ENCODE measurements at regions not wholly inside any gene's neighbourhood (a gene's known extent, or its start where the extent isn't known, plus 50 kb on each side); places are given as distances from the start of the nearest gene placed in this dataset.
"Not testable (repeated sequence)": the region's sequence is repeated elsewhere in the genome, so short reads cannot be mapped to it uniquely, and the experiment has no call there.

DNA sequence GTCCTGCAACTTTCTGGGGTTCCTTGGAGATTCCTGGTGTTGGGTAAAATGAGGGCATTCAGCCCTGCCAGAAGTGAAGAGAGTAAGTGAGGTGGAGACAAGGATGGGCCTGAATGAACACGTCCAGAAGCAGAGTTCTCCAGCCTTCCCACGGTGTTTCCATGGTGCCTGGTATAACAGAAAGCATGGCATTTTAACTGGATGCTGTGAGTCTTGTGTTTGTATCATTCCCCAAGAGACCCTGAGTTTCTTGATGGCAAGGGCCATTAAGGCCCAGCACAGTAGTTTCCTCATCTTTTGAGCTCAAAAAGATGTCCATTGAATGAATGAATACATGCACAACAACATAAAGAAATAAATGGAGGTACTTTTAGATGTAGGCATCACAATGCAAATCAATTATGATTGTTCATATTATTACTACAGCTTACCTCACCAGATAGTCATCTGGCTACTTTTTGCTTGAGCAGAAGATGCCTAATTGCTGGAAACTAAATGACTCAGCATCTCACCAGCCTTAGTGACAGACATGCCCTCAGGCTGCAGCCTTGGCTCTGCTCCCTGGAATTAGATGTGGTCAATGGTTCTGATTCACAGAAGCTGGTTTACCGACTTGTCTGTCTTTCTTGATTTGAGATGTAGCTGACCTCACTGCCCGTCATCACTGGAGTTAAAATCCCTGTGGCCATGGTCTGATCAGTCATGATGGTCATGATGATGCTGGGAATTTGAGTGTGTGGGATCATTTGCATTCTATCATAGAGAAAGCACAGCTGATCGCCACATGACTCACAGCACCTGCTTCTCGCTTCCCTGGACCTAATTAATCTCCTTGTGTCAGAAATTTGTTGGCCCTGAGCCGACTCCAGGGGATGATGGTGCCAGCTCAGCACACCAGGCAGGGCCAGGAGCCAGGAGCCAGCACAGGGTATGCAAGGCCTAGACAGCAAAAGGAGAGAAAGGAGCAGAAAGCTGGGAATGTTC lies 83.9 kb downstream of the CXCL12 start:
- FAIRE-seq, result no peak

DNA sequence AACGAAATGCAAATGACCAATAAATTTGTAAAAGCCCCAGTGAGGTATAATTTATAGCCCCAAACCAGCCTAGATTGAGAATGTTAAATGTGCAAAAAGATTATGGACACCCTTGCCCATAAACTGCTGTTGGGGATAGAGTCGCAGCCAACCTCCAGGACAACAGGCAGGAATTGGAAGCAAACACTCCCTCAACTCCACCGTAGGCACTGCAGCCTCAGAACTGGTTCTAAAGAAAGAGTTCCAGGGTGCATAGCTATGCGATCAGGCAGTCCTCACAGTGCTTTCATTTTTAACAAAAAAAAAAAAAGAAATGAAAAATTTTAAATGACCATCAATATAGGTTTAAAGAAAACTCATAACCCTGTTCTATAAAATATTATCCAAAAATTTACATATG lies 86.2 kb downstream of the CXCL12 start:
- no peak for FAIRE-seq

DNA sequence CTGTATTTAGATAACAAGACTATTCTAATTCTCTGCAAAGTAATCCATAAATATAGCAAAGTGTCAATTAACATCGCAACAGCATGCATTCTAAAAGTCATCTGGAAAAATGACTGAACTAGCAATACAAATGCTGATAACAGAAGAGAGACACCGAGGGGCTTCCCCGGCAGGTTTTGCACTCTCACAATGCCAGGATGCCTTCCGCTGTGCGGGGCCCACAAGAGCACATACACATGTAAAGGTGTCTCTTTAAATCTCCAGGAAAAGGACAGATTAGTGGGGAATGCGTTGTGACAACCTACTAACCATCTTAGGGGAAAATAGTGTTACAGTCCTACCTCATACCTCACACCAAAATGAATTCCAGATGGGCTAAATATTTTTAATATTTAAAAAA lies 86.9 kb downstream of the CXCL12 start:
- FAIRE-seq, result no peak

DNA sequence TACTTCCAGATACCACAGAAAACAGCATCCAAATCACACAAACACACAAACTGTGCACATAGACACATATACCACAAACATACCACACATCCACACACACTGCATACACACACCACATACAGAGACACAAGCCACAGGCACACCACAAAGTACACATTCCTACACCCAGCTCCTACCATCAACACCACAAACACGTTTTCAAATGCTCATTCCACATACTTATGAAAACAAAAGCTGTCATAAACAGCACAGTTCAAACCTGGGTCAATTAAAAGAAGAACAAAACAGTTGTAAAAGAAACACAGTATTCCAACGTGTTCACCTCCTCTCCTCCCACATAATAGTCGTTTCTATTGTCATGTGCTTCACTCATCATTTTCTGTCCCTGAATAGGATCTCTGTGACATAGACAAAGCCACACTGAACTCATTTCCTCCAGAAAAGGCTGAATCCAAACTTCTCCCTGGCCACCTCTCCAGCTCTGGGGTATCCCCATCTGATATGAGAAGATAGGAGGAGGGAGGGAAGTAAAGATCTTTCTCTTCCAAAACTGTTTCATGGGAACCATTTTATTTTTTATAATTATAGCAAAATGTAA lies 89.2 kb downstream of the CXCL12 start:
- peak; percentile 15 for FAIRE-seq

DNA sequence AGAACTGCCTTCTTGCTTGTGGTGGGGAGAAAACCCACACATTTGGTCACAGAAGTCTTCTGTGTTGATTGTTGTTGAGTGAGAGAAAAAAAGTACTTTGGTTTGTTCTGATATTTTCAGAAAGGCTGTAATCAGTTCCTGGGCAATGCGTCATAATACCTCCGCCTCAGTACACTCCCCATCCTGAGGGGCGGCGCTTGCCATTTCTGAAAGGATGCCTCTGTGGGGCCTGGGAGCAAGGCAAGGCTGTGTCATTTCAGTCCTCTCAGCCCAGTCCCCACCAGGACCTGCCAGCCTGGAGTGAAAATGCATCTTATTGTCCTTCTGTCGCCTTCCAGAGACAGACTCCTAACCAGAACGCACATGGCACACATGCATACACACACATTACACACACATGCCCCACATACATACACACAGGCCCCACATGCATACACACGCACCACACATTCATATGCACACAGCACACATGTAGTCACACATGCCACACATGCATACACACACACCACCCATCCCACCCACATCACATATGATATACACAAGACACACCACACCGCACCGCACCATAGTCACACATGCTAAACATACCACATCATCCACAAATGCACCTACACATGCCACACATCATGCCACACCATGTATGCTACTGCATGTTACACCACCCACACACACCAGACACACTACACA lies 90.0 kb downstream of the CXCL12 start:
- FAIRE-seq, result no peak

DNA sequence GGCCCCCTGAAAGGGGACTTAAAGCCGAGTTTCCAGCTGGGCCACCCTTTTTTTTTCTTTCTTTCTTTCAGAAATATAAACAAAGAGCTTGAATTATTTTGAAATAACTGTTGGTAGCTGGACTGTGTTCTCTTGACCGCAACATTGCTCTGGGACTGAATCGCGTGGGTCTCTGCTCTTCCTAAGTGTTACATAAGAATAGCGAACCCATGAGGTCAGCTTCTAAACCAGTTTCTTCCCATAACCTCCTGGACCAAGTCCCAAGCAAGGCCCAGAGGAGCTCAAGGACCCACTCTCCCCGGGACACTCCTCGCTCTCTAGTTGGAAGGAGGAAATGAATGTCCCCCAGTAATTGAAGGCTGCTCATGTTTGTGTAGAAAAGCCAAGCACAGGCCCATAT lies 91.1 kb downstream of the CXCL12 start:
- peak; percentile 63 for FAIRE-seq

DNA sequence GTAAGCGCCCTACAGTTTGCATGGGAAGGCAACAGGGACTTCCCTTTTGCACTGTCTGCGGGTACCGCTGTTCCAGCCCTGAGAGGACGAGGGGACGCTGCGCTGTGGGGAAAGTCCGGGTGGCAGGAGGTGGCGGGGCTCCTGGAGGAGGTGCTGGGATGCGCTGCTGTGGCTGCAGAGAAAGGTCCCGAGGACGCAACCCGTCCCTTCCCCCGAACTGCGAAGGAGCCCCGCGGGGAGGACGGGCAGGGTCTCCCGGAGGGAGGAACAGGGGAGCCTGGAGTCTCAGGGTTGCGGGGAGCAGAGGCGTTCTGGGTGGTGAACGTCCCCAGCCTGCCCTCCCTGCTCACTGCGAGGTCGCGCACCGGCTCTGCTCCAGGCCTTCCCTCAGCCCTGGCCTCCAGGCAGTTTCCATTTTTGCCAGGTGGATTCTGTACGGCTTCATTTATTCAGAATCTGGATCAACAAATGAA lies 91.6 kb downstream of the CXCL12 start:
- FAIRE-seq, result no peak

DNA sequence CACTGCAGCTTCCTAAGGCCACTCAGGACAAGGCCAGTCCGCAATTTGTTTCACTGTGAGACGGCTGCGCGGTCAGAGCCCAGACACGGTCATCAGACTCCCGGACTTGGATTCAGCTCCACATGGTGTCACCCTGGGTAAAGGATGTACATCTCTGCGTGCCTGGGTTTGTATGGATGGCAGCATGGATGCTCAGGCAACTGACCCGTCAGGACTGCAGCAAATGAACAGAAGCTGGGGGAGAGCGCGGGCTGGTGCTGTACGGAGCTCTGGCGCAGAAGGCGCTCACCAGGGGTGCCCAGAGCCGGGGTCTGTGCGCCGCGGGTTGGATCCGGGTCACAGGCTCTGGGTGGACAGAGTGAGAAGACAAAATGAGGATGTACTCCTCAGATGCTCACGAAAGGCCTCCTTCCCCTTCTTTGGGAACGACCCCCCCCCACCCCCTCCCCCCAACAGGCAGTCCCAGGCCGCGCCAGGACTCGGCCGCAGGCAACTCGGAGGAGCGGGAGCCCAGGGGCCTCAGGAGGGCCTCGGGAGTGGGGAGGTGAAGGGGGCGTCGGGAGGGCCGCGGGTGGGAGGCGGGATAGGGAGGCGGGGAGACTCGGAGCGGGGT lies 92.4 kb downstream of the CXCL12 start:
- FAIRE-seq, result no peak

DNA sequence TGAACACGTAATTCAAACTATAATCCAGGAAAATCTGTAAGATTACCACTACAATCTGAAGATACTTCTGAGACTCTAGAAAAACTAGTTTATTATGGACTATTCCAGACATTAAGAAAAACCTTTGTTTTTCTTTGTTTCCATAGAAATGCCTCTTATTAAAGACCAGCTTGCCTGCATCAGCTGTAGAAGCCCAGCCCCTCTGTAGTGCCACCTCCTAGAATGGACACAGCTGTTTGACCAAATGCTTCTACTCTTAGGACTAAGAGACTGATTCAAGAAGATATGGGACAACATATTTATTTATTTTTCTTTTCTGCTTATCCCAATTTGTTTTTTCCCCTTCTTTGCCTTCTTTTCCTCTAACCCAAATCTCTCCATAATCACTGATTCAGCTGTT lies 93.8 kb downstream of the CXCL12 start:
- FAIRE-seq, result no peak

DNA sequence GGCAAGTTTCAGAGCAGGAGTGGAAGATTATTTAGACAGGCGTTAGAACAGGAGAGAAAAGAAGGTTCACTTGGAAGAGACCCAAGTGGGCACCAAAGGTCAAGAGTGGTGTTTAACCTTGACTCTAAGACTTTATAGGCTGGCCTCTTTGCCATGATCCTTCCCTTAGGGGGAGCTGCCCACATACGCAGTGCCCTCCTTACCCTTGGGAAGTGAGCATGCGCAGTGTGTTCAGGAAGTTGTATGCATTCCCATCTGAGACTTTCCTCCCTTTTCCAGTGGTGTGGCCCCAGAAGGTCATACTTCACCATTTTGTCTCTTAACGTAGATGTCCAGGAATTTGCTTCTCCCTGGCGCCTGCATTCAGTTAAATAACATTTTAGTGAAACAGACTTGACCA lies 95.8 kb downstream of the CXCL12 start:
- no peak for FAIRE-seq

DNA sequence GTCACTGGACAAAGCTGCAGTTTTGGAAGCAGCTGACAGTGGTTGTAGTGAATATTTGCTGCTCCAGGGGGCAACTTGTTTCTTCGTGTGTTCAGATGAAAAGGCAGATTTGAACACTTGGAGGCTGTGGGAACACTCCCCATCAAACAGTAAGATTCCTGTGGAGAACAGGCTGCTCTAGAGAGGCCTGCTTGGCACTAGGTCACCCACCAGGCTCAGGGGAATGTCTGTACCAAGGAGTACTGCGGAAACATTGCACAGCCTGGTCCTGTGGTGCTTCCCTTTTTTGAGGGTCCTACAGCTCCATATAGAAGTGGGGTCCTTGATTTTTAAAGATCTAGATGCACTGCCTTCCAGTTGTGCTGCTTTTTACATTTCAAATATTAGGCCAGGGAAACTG lies 97.5 kb downstream of the CXCL12 start:
- FAIRE-seq, result no peak

DNA sequence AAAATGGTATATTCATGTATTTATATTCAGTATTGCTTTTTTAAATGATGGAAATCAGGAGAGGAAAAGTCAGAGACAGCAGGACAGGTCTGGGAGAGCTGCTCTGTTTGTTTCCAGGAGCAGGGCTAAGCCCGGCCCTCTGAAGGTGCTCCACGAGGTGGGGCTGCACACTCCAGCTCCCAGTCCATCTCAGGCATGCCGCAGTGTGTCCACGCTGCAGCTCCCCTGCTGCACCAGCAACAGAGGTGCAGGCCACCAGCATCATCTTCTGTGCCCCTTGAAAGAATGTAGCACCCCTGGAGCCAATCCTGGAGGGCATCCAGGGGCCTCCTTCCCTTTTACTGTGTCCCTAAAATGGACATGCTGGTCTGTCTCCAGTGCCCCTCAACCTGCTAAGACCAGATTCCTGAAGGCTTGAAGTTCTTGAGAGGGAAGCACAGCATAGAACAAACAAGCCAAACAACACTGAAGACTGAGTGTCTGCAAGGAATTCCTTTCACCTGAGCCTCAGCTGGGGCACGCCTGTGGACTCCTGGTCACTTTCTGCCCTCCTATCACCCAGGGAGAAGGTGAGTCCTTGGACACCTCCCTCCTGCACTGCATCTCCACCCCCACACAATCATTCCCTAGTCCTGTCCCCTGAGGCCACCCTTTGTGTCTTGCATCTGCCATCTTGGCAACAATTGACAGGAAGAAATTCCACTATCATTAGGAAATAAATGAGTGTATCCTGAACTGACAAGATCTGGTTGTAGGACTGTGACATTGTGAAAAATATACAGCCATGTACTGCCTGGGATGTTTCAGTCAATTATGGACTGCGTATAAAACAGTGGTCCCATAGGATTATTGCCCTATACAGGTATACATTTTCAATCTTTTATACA lies 100.5 kb downstream of the CXCL12 start:
- no peak for FAIRE-seq

DNA sequence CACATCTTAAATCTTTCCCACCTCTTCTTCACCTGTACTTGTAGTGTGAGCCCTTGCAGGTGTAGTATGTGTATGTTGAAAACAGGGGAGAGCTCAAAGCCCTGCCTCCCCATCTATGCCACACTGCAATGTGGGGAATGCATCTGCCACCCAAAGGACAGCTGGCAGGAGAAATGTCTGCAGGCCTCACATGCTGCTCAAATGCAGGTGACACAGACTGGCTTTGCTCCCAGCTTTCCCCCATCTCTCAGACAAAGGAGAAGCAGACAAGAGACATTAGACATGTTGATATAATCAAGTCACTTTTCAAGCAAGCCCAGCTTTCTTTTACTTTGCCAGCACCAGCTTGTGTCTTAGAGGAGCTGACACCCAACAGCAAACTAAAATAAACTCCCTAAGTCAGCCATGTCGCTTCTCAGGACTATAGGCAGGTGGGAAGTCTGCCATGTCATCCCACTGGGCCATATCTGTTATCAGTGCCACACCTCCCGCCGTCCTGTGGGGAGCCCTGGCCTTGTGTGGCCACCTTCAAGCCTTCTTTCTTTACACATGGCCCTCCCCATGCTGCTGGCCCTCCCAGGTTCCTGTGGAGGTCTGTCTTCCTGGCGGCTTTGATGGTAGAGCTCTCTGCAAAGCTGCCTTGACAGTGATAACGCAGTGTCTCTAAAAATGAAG lies 102.1 kb downstream of the CXCL12 start:
- FAIRE-seq, result no peak

DNA sequence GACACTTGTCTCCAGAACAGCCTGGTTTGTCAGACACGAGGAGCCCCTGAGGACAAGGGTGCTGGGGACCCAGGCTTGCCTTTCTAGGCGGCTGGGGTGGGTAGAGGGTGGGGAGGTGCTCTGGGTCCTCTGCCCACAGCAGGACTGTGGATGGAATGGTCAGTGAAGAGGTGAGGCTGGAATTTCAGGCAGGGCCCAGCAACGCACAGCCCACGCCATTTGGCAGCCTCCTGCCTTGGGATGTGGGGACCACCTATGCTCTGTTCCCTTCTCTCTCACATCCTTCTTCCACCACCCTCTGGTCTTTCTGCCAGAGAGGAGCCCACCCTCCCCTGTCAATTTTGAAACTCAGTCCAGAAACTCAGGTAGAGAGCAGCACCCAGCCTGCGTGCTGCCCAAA lies 103.2 kb downstream of the CXCL12 start:
- no peak for FAIRE-seq

DNA sequence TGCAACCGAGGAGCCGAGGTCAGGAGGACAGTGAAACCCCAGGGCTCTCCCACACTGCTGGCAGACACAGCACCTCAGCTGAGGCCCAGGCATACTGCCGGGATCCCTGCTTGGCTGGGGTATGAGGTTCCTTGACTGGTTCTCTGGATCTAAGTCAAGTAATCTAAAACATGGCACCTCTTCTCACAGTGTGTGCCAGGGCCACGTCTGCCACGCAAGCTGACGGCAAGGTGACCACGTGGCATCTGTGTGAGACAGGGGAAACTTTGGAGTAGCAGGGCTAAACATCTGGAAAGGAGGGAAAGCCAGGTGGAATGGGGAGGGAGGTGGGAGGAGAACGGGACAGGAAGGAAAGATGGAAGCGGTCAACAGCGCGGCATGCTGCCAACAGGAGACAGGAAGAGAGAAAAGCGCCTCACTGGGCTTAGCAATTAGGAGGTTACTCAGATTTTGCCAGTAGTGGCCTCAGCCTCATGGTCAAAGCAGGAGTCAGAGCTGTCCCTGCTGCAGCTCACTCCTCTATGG lies 103.7 kb downstream of the CXCL12 start:
- FAIRE-seq, result no peak

DNA sequence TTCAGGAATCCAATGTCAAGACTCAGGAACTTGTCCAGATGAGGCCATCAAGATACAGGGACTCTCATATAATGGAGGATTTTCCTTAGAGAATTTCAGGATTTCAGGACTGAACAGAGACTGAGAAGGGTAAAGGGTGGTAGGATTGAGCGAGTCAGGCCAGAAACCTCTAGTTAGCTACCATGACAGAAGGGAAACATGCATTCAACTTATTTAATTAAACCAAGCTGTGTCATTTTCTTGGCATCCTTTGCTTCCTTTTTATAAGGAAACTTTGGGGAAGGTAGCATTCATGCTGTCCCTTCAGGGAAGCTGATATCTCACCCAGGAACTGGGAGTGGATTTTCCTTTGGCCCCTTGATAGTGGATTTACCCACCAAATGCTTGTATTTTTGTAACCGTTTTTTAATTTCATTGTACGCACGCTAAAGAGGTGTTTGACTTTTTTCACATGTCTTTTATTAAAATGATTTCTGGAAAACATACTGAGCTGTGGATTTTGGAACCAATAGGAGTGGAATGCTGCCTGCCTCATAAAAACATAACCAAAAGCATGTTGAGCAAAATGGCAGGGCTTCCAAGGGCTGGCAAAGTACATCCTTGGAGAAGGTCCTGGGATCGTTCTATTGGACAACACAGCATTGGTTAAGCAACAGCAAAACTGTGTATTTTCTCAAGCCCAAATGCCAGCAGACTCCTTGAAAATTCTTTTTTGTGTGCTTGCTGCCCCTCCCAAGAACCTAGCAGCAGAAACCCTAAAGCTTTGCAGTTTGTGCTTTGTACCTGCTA lies 104.5 kb downstream of the CXCL12 start:
- FAIRE-seq, result no peak

DNA sequence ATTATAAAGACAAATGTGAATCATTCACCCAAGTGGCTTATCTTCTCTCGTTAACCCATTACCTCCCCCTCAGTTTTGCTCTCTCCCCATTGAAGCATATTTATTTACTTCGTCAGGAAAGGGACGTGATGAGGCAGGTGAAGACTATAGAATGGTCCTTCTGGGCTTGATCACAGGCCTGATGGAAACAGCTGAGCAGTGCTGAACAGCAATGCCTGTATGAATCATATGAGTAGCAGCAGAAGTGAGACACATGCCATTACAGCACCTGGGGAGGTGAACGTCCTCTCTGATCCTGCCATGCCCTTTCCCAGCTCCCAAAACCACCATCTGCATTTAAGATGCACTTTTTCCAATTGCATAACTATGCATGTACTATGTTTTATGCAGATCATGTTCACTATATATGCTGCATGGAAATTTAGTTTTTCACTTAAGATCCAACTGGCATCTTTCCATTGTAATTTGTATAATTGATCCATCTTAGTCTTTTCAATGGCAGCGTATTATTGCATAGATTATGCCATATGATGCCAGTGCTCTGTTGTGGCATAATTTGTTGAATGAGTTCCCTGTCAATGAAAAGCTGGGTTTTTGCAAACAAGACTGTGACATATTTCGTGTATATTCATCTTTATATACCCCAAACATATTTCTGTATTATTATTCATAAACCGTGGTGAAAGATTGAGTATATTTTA lies 105.3 kb downstream of the CXCL12 start:
- FAIRE-seq, result no peak

DNA sequence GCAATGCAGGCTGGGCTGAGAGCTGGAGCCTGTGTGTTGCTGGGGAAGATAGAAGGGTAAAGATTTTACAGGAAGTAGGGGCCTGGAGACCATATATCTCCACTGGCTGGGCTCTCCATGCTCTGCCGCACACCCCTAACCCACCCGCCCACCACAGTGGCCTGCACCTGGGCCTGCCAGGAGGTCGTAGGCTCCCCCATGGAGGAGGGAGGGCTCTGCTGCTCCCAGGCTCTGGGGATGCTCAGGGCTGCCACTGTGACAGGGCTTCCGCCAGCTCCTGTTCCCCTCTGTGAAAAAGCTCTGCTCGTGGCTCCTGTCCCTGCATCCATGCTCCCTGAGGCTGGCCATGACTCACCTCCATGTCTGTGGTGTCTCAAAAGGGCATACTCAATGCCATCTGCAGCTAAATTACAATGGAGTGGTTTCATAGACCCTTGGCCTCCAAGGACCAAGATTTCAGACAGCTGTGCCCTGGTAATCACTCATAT lies 106.0 kb downstream of the CXCL12 start:
- no peak for FAIRE-seq

DNA sequence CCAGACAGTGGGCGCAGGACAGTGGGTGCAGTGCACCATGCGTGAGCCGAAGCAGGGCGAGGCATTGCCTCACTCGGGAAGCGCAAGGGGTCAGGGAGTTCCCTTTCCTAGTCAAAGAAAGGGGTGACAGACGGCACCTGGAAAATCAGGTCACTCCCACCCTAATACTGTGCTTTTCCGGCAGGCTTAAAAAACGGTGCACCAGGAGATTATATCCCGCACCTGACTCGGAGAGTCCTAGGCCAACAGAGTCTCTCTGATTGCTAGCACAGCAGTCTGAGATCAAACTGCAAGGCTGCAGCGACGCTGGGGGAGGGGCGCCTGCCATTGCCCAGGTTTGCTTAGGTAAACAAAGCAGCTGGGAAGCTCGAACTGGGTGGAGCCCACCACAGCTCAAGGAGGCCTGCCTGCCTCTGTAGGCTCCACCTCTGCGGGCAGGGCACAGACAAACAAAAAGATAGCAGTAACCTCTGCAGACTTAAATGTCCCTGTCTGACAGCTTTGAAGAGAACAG lies 116.4 kb downstream of the CXCL12 start:
- not testable (repeated sequence) for FAIRE-seq

All from endometrium (tissue), 2 donors.